GM19043 (cell line): ENCODE measurements at regions not wholly inside any gene's neighbourhood (a gene's known extent, or its start where the extent isn't known, plus 50 kb on each side); places are given as distances from the start of the nearest gene placed in this dataset.
"Not testable (repeated sequence)": the region's sequence is repeated elsewhere in the genome, so short reads cannot be mapped to it uniquely, and the experiment has no call there.

Experiments used
- ATAC-seq: cut with Tn5 transposase; IDR thresholded peaks from one replicate; pipeline ENCODE4 v1.9.1; 2021; ENCODE audit warnings: low read depth; ENCODE audit not compliant: unreplicated experiment

GRCh38 chr12:46554460-46554859 lies 181.9 kb upstream of the SLC38A2 start:
- ATAC-seq = no peak

- ATAC-seq = no peak
These were observed 181.3 kb upstream of the SLC38A2 start for GRCh38 chr12:46553911-46554310.

GRCh38 chr12:46553266-46553665 lies 180.7 kb upstream of the SLC38A2 start:
- no peak for ATAC-seq

GRCh38 chr12:46550266-46550879 lies 177.8 kb upstream of the SLC38A2 start:
- no peak for ATAC-seq

GRCh38 chr12:46549527-46550265 lies 177.1 kb upstream of the SLC38A2 start:
- no peak for ATAC-seq

GRCh38 chr12:46548605-46549071 lies 176.1 kb upstream of the SLC38A2 start:
- ATAC-seq = no peak

- no peak for ATAC-seq
These were observed 175.1 kb upstream of the SLC38A2 start for GRCh38 chr12:46547421-46548354.

GRCh38 chr12:46546634-46547273 lies 174.2 kb upstream of the SLC38A2 start:
- ATAC-seq = peak; percentile 94

GRCh38 chr12:46543378-46543795 lies 170.8 kb upstream of the SLC38A2 start:
- ATAC-seq = not testable (repeated sequence)

GRCh38 chr12:46538976-46539375 lies 166.4 kb upstream of the SLC38A2 start:
- no peak for ATAC-seq

- ATAC-seq = no peak
These were observed 164.9 kb upstream of the SLC38A2 start for GRCh38 chr12:46537387-46537955.

GRCh38 chr12:46536316-46536715 lies 163.7 kb upstream of the SLC38A2 start:
- ATAC-seq = peak; percentile 87

- no peak for ATAC-seq
These were observed 163.3 kb upstream of the SLC38A2 start for GRCh38 chr12:46535907-46536306.

GRCh38 chr12:46535376-46535775 lies 162.8 kb upstream of the SLC38A2 start:
- no peak for ATAC-seq

GRCh38 chr12:46534327-46534840 lies 161.8 kb upstream of the SLC38A2 start:
- no peak for ATAC-seq

- ATAC-seq = no peak
These were observed 161.2 kb upstream of the SLC38A2 start for GRCh38 chr12:46533723-46534122.

- ATAC-seq = no peak
These were observed 159.2 kb upstream of the SLC38A2 start for GRCh38 chr12:46531804-46532203.

- no peak for ATAC-seq
These were observed 158.6 kb upstream of the SLC38A2 start for GRCh38 chr12:46531059-46531785.

GRCh38 chr12:46530373-46531056 lies 157.9 kb upstream of the SLC38A2 start:
- no peak for ATAC-seq
